Left renal cortex interstitium (tissue), 4 donors: ENCODE measurements at regions not wholly inside any gene's neighbourhood (a gene's known extent, or its start where the extent isn't known, plus 50 kb on each side); places are given as distances from the start of the nearest gene placed in this dataset.
A peak's percentile ranks its signal among the peaks of the same experiment; 100 is the strongest.
"Not testable (repeated sequence)": the region's sequence is repeated elsewhere in the genome, so short reads cannot be mapped to it uniquely, and the experiment has no call there.

Source experiments
- DNase-seq, 4 donors: peaks; one replicate each; pipeline ENCODE4 v3.0.0-alpha.2; 2013; ENCODE audit warnings: low read depth in 4 of 4, low spot score in 2 of 4, missing footprints in 1 of 4

DNA sequence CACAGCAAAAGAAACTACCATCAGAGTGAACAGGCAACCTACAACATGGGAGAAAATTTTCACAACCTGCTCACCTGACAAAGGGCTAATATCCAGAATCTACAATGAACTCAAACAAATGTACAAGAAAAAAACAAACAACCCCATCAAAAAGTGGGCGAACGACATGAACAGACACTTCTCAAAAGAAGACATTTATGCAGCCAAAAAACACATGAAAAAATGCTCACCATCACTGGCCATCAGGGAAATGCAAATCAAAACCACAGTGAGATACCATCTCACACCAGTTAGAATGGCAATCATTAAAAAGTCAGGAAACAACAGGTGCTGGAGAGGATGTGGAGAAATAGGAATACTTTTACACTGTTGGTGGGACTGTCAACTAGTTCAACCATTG, 207.8 kb downstream of the USP6NL start:
- DNase-seq = not testable (repeated sequence)

DNA sequence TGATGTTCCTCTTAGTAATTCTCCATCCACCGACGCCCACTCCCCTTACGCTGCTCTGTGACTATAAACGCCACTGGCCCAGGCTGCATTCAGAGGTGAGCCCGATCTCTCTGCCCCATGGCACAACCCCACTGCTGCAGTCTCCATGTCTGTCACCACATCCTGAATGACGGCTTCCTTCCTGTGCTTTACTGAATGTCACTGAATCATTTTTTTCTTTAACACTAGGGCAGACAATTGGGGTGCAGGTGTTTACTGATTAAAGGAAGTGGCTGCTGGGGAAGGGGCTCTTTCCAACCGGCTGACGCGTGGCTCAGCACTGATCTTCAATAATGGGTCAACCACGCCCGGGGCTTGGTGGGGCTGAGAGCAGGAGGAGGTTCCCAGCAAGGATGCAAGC, 208.3 kb downstream of the USP6NL start:
- no peak for DNase-seq

GRCh38 chr10:11402392-11402791, 209.1 kb downstream of the USP6NL start:
- DNase-seq = no peak

- no peak for DNase-seq
These were observed 209.9 kb downstream of the USP6NL start for GRCh38 chr10:11401264-11402235.

- no peak for DNase-seq
These were observed 213.4 kb downstream of the USP6NL start for GRCh38 chr10:11397980-11398580.

- DNase-seq = no peak
These were observed 214.1 kb downstream of the USP6NL start for GRCh38 chr10:11397077-11397965.

DNA sequence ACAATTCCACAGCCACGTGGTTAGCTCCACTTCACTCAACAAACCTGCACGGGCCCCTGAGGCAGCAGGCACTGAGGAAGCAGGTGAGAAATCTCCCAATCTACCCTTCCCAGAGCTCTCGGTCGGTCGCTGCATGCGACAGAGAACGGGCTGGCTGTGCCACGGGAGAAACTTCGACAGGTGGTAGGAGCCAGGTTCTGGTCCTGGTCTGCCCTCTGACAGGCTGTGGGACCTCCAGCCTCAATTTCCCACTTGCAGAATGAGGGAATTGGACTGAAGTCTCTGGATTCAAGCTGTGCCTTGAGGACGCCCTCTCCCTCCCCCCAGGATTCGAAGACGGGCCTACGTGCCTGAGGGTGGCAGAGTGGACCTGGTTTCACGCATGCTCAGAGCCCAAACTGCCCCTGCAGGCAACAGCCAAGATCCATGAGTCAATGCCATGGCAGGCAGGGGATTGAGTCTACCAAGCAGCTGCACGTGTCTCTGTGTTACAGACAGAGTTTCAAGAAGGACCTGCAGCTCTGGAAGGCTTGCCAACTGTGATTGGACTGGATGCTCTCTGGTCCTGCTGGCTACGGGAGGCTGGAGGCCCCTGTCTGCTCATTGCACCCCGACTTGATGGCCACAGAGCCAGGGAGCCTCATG, 215.0 kb downstream of the USP6NL start:
- no peak for DNase-seq

DNA sequence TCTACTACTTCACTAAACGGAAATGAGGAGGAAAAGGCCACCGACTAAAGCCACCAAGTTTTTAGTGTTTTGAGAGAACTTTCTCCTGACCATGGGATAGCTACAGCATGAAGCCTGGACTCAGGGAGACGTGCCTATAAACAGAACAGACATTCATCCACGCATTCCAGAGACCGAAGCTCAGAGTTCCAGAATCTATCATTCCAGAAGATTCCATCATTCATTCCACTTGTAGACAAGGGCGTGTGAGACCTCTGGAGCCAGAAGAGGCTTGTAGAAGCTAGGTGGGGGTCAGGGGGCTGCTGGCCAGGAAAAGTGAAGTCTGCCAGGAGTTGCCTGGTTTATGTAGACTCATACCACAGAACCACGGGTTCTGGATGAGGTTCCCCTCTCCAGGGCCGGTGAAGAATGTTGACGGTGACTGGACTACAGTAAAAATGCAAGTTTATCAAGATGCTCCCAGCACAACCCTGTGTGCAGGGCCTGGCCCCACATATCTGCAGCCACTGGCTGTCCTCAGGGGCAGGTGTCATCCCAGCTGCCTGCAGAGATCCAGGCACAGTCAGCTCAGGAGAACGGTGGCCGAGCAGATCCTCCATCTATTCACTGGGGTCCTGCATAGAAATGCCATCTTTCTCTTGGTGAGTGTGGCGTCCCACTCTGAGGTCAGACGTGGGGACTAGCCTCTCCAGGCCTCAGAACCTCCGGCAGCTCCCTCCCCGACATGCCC, 215.7 kb downstream of the USP6NL start:
- no peak for DNase-seq

DNA sequence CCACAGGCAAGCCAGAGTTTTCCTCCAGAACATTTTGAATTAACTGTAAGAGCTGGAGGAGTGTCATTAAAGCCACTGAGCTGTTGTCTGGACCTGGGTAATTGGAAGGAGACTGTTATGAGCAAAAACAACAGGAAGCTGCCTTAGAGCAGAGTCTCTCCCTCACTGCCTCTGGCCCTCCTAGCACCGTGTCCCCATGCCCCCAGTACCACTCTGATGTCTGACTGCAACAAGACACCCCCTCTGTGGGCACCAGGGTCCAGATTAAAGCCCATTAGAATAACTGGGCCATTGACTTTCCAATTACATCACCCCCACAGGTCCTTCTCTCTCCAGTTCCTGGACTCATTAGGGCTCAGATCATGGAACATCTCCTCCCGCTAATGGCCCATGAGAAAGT, 216.3 kb downstream of the USP6NL start:
- DNase-seq = peak in 1 of 4 donors; percentile 25

DNA sequence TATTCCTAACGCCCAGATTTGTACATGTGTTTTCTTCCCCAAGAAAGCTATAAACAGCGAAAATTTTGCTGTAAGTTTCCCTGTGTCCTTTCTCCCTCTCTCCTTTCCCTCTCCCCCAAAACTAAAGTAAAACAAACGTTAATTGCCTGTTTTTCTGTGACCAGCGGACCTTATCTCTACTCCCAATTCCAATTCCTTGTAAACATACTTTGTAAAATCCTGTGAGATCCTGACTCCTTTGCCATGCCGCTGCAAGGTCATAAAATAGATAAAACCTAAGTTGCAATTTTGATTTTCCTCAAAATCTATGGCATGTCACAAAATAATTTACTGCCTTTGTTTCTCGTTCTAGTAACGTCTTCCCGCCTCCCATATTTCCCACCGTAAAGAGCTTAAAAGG, 217.6 kb downstream of the USP6NL start:
- no peak for DNase-seq

- no peak for DNase-seq
These were observed 218.7 kb downstream of the USP6NL start for GRCh38 chr10:11392776-11393175.

DNA sequence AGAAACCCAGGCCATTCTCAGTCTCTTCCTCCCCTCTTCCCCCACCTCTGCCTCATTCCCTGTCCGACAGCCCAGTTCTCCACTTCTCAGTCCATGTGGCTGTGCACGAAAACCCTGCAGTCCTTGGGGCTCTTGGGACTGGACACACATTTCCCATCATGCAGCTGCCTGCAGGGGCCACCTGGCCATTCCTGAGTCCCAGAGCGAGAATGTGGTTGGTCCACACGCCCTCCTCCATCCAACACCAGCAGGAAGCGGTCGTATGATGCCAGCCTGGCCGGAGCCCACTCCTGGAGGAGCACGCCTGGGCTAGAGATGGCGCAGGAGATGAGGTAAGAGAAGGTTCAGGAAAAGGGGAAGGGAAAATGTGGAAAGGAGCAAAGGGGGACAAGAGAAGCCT, 222.5 kb downstream of the USP6NL start:
- DNase-seq = no peak

GRCh38 chr10:11387551-11388222, 223.8 kb downstream of the USP6NL start:
- no peak for DNase-seq

DNA sequence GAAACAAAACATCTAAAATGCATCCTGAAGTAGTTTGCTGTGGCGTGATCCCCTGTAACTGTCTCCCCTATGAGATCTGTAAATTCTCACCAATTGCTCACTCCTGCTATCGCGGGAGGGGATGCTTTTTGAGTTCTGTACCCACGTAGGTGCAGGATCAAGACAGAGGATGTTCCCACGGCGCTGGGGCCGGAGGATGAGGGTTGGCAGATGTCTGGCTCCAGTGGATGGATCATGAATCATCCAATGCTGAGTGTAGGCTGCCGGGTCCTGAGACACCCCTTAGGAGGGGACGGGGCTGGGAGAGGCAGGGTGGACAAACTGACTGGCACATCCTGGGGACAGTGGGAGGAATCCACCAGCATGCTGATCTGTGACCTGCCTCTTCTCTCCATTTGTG, 224.4 kb downstream of the USP6NL start:
- DNase-seq = no peak
